Keratinocyte (primary cell): ENCODE measurements at regions not wholly inside any gene's neighbourhood (a gene's known extent, or its start where the extent isn't known, plus 50 kb on each side); places are given as distances from the start of the nearest gene placed in this dataset.

Experiments
- DNase-seq: peaks from one replicate; pipeline ENCODE4 v3.0.0-alpha.2; 2011; ENCODE audit warnings: low read depth, missing footprints, low spot score
- FAIRE-seq: peaks from 2 replicates; lab custom pipeline; 2011; peaks lifted over from hg19 to GRCh38; lab: Jason Lieb, UNC
- H2AFZ ChIP-seq: 2 replicates; pipeline ENCODE4 v1.6.0; 2012; ENCODE audit warnings: low read length, control low read depth, inconsistent platforms; ENCODE audit not compliant: control insufficient read depth
- H3K27ac ChIP-seq: 2 replicates; pipeline ENCODE4 v1.5.1; 2011; ENCODE audit warnings: low read length; ENCODE audit not compliant: control insufficient read depth, insufficient read depth
- H3K27me3 ChIP-seq: 3 replicates; pipeline ENCODE4 v1.6.0; 2011; ENCODE audit warnings: low read length; ENCODE audit not compliant: control insufficient read depth, insufficient read depth; ENCODE audit errors: extremely low read depth
- H3K36me3 ChIP-seq, 2 experiments: 2 replicates in 1 of 2; 3 replicates in 1 of 2; pipeline ENCODE4 v1.5.1; 2011; ENCODE audit warnings: low read length in 2 of 2, mild to moderate bottlenecking in 1 of 2; ENCODE audit not compliant: control insufficient read depth in 2 of 2, insufficient read depth in 2 of 2; ENCODE audit errors: extremely low read depth in 1 of 2
- H3K4me1 ChIP-seq: 3 replicates; pipeline ENCODE4 v1.5.1; 2011; ENCODE audit warnings: low read length; ENCODE audit not compliant: control insufficient read depth, insufficient read depth; ENCODE audit errors: extremely low read depth
- H3K4me2 ChIP-seq: 3 replicates; pipeline ENCODE4 v1.6.0; 2011; ENCODE audit warnings: low read depth, low read length; ENCODE audit not compliant: control insufficient read depth, insufficient read depth; ENCODE audit errors: extremely low read depth
- H3K4me3 ChIP-seq, 3 experiments: fragments of 200-600 bp in 1 of 3; sonication (generic) in 1 of 3; 2 replicates in 2 of 3; 3 replicates in 1 of 3; pipeline ENCODE4 v1.5.1; 2011 to 2016; ENCODE audit warnings: low read length in 3 of 3, mild to moderate bottlenecking in 3 of 3, control low read depth in 2 of 3, inconsistent platforms in 1 of 3, low read depth in 1 of 3, mixed read lengths in 1 of 3, mixed run types in 1 of 3, moderate library complexity in 1 of 3; ENCODE audit not compliant: control insufficient read depth in 2 of 3, insufficient read depth in 2 of 3; ENCODE audit errors: extremely low read depth in 1 of 3
- H3K79me2 ChIP-seq: 2 replicates; pipeline ENCODE4 v1.6.0; 2012; ENCODE audit warnings: low read length; ENCODE audit not compliant: control insufficient read depth, insufficient read depth
- H3K9ac ChIP-seq: 3 replicates; pipeline ENCODE4 v1.6.0; 2011; ENCODE audit warnings: low read length; ENCODE audit not compliant: control insufficient read depth, insufficient read depth; ENCODE audit errors: extremely low read depth
- H3K9me1 ChIP-seq: 3 replicates; pipeline ENCODE4 v1.6.0; 2011; ENCODE audit warnings: low read length; ENCODE audit not compliant: control insufficient read depth, insufficient read depth; ENCODE audit errors: extremely low read depth
- H3K9me3 ChIP-seq: 2 replicates; pipeline ENCODE4 v1.5.1; 2012; ENCODE audit warnings: low read depth, low read length; ENCODE audit not compliant: control insufficient read depth
- H4K20me1 ChIP-seq: 3 replicates; pipeline ENCODE4 v1.6.0; 2011; ENCODE audit warnings: low read length; ENCODE audit not compliant: control insufficient read depth, insufficient read depth; ENCODE audit errors: extremely low read depth
- CTCF ChIP-seq, 3 experiments: IDR thresholded peaks in 1 of 3; conservative IDR thresholded peaks in 1 of 3; optimal IDR thresholded peaks in 1 of 3; 2 replicates in 2 of 3; 3 replicates in 1 of 3; pipeline versions ENCODE3 to v1.5.1; 2011; ENCODE audit warnings: low read length in 3 of 3, mild to moderate bottlenecking in 3 of 3, moderate library complexity in 2 of 3, control low read depth in 1 of 3, inconsistent platforms in 1 of 3; ENCODE audit not compliant: insufficient read depth in 2 of 3; ENCODE audit errors: extremely low read depth in 1 of 3
- EZH2 ChIP-seq: IDR thresholded peaks from one replicate; pipeline ENCODE4 v1.6.1; 2012; ENCODE audit warnings: inconsistent platforms, mild to moderate bottlenecking, low read length, moderate library complexity
- dilution Hi-C: fragments of 300-500 bp; cut with MboI; formaldehyde crosslinking; loops from one replicate; pipeline ENCODE4 v1.7.0; 2020; ENCODE audit warnings: low sequenced_read_pairs; ENCODE audit not compliant: extremely low pct_ligation_motif_present

GRCh38 chr2:226155093-226155875 is 644.3 kb downstream of the IRS1 start:
- H2AFZ ChIP-seq = no peak overlapping the region
- no peaks in the 10 kb centered on the region for H3K27me3 ChIP-seq
- H3K9me1 ChIP-seq = no peaks in the 10 kb centered on the region

GRCh38 chr2:226154610-226155009 is 645.0 kb downstream of the IRS1 start:
- Histone ChIP-seq H3K36me3 (no peaks in the 10 kb centered on the region), H3K4me1 (no peaks in the 10 kb centered on the region), H3K9ac (no peak overlapping the region), H3K79me2 (no peaks in the 10 kb centered on the region), H3K27me3 (no peaks in the 10 kb centered on the region), H3K4me2 (no peak overlapping the region), H3K27ac (no peak overlapping the region), H4K20me1 (no peaks in the 10 kb centered on the region), H3K4me3 (no peak overlapping the region), H3K9me3 (no peaks in the 10 kb centered on the region), H3K9me1 (no peaks in the 10 kb centered on the region), H2AFZ (peak overlapping the region; percentile 60)
- FAIRE-seq = no peak
- TF ChIP-seq CTCF (optimal IDR thresholded peaks at IDR 0.05 in 1 of 3, IDR thresholded peaks at IDR 0.05 in 1 of 3, conservative IDR thresholded peaks at IDR 0.05 in 1 of 3; ENCODE audit: extremely low read depth in 1 of 3, insufficient read depth in 2 of 3, low read length in 3 of 3) (no peak), EZH2 (no peak)
- dilution Hi-C loops = no loop called here
- DNase-seq = no peak

More at GRCh38 chr2:226155093-226155875, 644.3 kb downstream of the IRS1 start:
- Histone ChIP-seq H3K9ac (no peak overlapping the region), H3K4me3 (no peak overlapping the region), H3K27ac (no peak overlapping the region), H3K36me3 (no peaks in the 10 kb centered on the region), H3K9me3 (no peaks in the 10 kb centered on the region), H3K4me2 (no peak overlapping the region), H3K79me2 (no peaks in the 10 kb centered on the region), H3K4me1 (no peaks in the 10 kb centered on the region), H4K20me1 (no peaks in the 10 kb centered on the region)
- dilution Hi-C loops = no loop called here
- TF ChIP-seq EZH2 (no peak), CTCF (optimal IDR thresholded peaks at IDR 0.05 in 1 of 3, IDR thresholded peaks at IDR 0.05 in 1 of 3, conservative IDR thresholded peaks at IDR 0.05 in 1 of 3; ENCODE audit: extremely low read depth in 1 of 3, insufficient read depth in 2 of 3, low read length in 3 of 3) (no peak)
- no peak for DNase-seq
- no peak for FAIRE-seq
